ENCODE measurements at regions not wholly inside any gene's neighbourhood (a gene's known extent, or its start where the extent isn't known, plus 50 kb on each side); places are given as distances from the start of the nearest gene placed in this dataset.

DNA sequence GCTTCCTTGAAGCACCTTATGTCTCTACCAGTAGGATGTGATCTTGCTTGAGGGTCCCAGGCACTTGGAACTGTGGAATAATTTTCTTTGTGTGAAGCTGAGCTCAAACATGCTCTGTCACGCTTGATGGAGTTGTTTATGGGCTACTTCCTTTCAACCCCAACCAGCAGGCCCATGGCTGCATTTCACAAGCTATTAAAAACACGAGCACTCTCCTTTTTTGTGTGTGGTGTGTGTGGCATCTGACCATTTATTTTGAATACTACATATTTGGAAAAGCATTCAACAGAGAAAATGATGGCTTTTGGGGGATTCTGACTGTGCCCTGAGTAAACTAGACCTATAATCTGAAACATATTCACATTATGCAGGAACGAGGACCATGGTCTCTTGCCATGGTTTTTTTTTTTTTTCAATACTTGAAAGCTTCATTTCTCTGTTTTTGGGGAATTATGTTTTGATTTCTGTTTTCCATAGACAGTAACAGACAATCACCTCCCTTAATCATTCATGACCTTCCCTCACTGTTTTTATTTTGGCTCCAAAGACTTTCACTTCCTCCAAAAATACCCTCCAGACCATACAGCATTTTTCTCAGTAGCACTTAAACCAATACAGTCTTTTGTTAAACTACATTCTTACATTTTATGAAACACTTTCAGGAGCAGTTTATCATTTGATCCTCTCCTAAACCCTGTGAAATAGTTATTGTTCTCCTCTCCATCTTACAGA is 233.6 kb upstream of the BMPER start:
- DNase-seq (no peak), ATAC-seq (no peak)
- Mint-ChIP-seq H3K36me3 (no peaks in the 10 kb centered on the region), H3K4me1 (peaks cover 18 to 30% of the 10 kb centered on the region in 2 donors), H3K27ac (no peak overlapping the region), H3K27me3 (ENCODE audit: low read depth in 2 of 2) (no peaks in the 10 kb centered on the region), H3K4me3 (no peak overlapping the region), H3K9me3 (no peaks in the 10 kb centered on the region)
- no CpG with 5 or more reads among the region's 3 CpGs for WGBS (ENCODE audit: insufficient coverage)
- Histone ChIP-seq H3K27me3 (ENCODE audit: control insufficient read depth, insufficient read depth, low read length) (no peaks in the 10 kb centered on the region), H3K4me3 (ENCODE audit: low read length) (no peak overlapping the region), H3K36me3 (ENCODE audit: control insufficient read depth, insufficient read depth, low read length) (no peaks in the 10 kb centered on the region), H3K4me1 (ENCODE audit: control insufficient read depth, insufficient read depth, low read length) (no peaks in the 10 kb centered on the region), H3K9me3 (ENCODE audit: control insufficient read depth, insufficient read depth, low read length) (no peaks in the 10 kb centered on the region), H3K27ac (ENCODE audit: low read length) (no peak overlapping the region)
- intact Hi-C loops (cut with micrococcal nuclease): loop anchor here (10.0 kb wide), 1 partner anchor 57 kb away; no protein-coding TSS in a partner anchor
- TF ChIP-seq, protein P1, sequence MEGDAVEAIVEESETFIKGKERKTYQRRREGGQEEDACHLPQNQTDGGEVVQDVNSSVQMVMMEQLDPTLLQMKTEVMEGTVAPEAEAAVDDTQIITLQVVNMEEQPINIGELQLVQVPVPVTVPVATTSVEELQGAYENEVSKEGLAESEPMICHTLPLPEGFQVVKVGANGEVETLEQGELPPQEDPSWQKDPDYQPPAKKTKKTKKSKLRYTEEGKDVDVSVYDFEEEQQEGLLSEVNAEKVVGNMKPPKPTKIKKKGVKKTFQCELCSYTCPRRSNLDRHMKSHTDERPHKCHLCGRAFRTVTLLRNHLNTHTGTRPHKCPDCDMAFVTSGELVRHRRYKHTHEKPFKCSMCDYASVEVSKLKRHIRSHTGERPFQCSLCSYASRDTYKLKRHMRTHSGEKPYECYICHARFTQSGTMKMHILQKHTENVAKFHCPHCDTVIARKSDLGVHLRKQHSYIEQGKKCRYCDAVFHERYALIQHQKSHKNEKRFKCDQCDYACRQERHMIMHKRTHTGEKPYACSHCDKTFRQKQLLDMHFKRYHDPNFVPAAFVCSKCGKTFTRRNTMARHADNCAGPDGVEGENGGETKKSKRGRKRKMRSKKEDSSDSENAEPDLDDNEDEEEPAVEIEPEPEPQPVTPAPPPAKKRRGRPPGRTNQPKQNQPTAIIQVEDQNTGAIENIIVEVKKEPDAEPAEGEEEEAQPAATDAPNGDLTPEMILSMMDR (IDR thresholded peaks at IDR 0.05): no peak

DNA sequence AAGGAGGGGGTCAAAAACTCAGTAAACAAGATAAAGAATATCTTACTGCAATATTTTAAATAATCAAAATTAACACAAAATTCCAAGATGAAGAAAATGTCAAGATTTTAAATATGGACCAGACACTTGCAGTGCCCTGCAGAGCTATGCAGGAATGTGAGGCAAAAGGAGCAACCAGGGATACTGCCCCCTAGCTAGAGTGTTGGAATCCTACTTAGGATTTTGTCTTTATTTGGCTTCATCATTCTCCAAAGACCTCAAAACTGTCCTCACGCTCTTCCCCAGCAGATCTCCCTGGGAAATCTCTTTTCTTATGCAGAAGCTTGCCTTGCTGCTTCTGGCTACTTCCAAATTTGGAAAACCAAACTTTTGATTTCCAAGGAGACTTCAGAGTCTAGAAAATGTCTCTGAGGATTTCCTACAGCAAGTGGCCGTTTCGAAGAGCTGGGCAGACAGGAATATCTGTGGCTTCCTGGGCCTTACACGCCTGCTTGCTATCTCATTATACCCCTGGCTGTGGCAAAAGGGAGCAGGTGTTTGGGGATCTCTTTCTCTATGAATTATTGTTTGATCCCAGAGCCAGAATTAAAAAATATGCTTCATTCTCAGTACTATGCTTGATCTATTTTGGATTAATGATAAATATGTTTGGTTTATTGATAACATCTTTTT is 232.2 kb upstream of the BMPER start:
- Histone ChIP-seq H3K36me3 (ENCODE audit: control insufficient read depth, insufficient read depth, low read length) (no peaks in the 10 kb centered on the region), H3K9me3 (ENCODE audit: control insufficient read depth, insufficient read depth, low read length) (no peaks in the 10 kb centered on the region), H3K27me3 (ENCODE audit: control insufficient read depth, insufficient read depth, low read length) (no peaks in the 10 kb centered on the region), H3K27ac (ENCODE audit: low read length) (no peak overlapping the region), H3K4me1 (ENCODE audit: control insufficient read depth, insufficient read depth, low read length) (no peaks in the 10 kb centered on the region), H3K4me3 (ENCODE audit: low read length) (no peak overlapping the region)
- TF ChIP-seq, protein P1 (IDR thresholded peaks at IDR 0.05): no peak
- 92% methylated on average over 4 of the region's 4 CpGs for WGBS (ENCODE audit: insufficient coverage)
- DNase-seq: no peak
- ATAC-seq: no peak
- Mint-ChIP-seq H3K27ac (no peak overlapping the region), H3K4me1 (peaks cover 18 to 30% of the 10 kb centered on the region in 2 donors), H3K36me3 (no peaks in the 10 kb centered on the region), H3K27me3 (ENCODE audit: low read depth in 2 of 2) (no peaks in the 10 kb centered on the region), H3K9me3 (no peaks in the 10 kb centered on the region), H3K4me3 (no peak overlapping the region)
- intact Hi-C loops (cut with micrococcal nuclease): loop anchor here (10.0 kb wide), 1 partner anchor 58 kb away; no protein-coding TSS in a partner anchor

DNA sequence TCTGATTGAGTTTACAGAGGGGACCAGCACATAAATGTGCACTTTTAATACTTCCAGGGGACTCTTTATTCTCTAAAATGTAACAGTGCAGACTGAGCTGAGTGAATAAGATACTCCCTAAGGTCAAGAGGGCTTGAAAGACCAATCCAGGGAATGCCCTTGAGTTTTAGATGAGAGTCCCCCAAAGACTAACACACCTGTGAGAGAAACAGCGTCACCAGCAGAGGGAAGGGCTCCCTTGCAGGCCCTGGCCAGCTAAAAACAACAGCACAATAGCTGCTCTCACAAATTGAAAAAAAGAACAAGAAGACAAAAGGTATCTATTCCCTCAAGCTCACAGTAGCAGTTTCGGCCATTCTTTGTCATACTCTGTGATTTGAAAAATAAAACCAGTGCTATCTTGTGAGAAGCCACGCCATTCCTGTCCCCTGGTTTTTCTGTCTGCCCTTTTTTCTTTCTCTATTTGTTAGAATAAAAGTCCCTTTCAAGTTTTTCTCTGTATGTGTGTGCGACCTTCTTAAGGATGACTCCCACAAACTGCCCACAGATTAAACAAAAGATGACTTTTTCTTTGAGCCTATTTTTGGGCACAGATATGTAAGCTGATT is 230.4 kb upstream of the BMPER start:
- peaks cover 0 to 5% of the 10 kb centered on the region in 2 donors for H3K9me3 Mint-ChIP-seq
- Histone ChIP-seq H3K27me3 (ENCODE audit: control insufficient read depth, insufficient read depth, low read length) (no peaks in the 10 kb centered on the region), H3K4me3 (ENCODE audit: low read length) (no peak overlapping the region), H3K27ac (ENCODE audit: low read length) (no peak overlapping the region), H3K4me1 (ENCODE audit: control insufficient read depth, insufficient read depth, low read length) (no peaks in the 10 kb centered on the region), H3K36me3 (ENCODE audit: control insufficient read depth, insufficient read depth, low read length) (no peaks in the 10 kb centered on the region), H3K9me3 (ENCODE audit: control insufficient read depth, insufficient read depth, low read length) (no peaks in the 10 kb centered on the region)
- H3K4me3 Mint-ChIP-seq: no peak overlapping the region
- DNase-seq (no peak), ATAC-seq (no peak)
- intact Hi-C loops (cut with micrococcal nuclease): loop anchor here (10.0 kb wide), 1 partner anchor 60 kb away; no protein-coding TSS in a partner anchor
- TF ChIP-seq, protein P1 (IDR thresholded peaks at IDR 0.05): no peak
- H3K27me3 Mint-ChIP-seq (ENCODE audit: low read depth in 2 of 2): no peaks in the 10 kb centered on the region
- no peak overlapping the region for H3K27ac Mint-ChIP-seq
- peaks cover 8 to 18% of the 10 kb centered on the region in 2 donors for H3K4me1 Mint-ChIP-seq
- H3K36me3 Mint-ChIP-seq: peaks cover 8% of the 10 kb centered on the region
- 90% methylated on average over 4 of the region's 4 CpGs for WGBS (ENCODE audit: insufficient coverage)

Measured in natural killer cell (primary cell).